HT1080 (cell line): ENCODE measurements at regions not wholly inside any gene's neighbourhood (a gene's known extent, or its start where the extent isn't known, plus 50 kb on each side); places are given as distances from the start of the nearest gene placed in this dataset.

Source experiments
- DNase-seq: peaks from one replicate; pipeline ENCODE4 v3.0.0-alpha.2; 2015; ENCODE audit warnings: low read depth

DNA sequence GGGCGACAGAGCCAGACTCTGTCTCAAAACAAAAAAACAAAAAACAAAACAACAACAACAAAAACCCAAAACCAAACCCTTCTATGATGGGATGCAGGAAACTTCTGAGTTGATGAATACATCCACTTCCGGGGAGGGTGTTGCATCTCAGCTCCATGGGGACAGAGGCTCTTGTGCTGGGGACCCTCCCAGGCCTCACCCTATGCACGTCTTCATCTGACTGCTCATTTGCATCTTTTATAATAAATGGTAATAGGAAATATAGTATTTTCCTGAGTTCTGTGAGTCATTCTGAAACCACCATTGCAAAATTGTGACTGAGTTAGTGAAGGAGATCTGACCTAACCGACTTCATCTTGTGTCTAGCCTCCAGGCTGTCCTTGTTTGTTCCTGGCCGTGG lies 109.5 kb upstream of the SLC28A3 start:
- no peak for DNase-seq

DNA sequence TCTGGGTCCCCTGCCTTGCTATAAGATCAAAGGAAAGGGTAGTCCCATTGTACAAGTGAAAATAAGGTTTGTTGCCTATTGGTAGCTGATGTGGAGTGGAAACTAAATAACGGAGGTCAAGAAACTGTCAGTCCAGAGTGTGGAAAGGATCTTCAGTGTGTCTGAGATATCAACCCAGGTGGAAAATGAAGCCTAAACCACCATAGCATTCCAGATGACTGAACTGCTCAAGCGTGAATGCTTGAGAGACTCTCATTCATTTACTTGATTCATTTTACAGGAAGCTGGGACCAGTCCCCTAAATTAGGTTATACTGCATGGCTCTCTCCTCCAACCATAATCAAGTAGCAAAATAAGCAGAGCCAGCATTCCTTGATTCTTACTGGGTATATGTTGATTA lies 116.0 kb upstream of the SLC28A3 start:
- DNase-seq: no peak

DNA sequence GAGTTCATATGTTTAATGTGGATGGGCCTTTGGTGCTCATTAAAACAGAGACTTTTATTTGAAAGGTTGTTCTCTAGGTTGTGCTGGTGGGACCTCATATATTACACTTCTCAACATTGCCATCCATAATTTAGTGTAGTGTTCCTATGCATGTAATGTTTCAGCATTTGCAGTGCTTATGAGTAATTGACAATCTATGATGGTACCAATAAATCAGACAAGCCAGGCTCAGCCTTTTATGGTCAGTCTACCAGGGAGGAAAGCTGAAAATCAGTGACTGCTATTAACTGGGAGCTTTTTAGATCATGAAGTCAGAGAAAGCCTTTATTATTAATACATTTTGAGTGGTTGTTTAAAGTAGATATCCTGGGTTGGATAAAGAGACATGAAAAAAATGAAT lies 120.1 kb upstream of the SLC28A3 start:
- no peak for DNase-seq

DNA sequence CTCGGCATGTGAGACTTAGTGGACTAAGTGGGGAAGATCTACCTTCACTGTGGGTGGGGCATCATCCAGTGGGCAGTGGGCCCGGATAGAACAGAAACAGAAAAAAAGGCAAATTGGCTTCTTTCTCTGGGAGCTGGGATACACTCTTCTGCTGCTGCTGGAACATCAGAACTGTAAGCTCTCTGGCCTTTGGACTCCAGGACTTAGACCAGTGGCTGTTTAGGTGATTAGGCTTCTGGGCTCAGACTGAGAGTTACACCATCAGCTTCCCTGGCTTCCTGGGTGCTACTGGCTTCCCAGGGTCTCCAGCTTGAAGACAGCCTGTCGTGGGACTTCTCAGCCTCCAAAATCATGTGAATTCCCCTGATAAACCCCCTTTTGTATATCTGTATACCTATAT lies 122.7 kb upstream of the SLC28A3 start:
- DNase-seq: no peak

DNA sequence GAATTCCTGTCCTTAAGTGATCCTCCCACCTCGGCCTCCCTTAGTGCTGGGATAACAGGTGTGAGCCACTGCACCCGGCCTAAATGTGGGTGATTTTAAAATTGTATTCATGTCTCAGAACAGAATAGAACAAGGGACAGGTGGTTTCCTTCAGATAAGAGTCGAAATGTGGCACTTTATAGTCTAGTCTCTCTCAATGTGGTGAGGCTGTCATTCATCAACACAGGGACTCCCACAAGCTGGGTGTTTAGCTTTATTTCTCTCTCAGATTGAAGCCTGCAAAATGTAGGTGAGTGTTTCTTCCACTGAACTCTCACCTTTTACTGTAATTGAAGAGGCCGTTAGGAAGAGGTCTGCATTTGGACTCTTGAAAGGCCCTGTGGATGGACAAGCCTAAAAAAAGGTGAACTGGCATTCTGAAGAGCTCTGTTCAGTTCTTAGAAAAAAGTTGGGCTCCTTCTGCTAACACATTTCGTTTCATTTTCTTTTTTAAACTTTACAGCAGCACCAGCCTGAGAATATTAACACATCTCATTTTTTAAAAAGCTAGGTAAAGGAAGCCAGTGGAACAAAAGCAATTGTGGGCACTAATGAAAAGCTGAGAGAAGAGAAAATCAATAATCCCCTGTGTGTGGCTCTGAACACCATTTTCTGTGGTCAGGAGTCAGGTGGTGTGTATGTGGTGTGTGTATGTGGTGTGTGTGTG lies 126.2 kb upstream of the SLC28A3 start:
- no peak for DNase-seq

DNA sequence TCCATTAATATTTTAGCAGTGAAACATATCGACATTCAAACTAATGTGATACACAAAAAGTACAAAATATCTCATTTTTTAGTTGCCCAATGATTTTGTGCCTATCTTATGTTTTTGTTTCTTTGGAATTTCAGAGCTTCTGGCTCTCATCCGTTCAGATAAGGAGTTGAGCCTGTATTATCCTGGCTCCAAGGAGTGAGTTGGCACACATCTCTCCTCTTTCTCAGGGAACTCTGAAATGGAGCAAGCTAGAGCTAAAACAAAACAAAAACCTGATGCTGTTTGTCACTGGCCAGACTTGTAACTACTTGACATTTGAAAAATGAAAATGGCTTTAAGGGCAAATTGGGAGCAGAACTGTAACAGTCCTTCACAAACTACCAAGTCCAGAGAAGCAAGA lies 131.3 kb upstream of the SLC28A3 start:
- no peak for DNase-seq

DNA sequence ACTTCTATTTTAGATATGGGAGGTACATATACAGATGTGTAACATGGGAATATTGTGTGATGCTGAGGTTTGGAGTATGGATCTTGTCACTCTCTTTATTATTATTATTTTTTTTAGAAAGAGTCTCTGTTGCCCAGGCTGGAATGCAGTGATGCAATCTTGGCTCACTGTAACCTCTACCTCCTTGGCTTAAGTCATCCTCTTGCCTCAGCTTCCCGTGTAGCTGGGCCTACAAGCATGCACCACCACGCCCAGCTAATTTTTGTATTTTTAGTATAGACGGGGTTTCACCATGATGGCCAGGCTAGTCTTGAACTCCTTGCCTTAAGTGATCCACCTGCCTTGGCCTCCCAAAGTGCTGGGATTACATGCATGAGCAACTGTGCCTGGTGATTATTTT lies 138.4 kb upstream of the SLC28A3 start:
- DNase-seq: no peak

DNA sequence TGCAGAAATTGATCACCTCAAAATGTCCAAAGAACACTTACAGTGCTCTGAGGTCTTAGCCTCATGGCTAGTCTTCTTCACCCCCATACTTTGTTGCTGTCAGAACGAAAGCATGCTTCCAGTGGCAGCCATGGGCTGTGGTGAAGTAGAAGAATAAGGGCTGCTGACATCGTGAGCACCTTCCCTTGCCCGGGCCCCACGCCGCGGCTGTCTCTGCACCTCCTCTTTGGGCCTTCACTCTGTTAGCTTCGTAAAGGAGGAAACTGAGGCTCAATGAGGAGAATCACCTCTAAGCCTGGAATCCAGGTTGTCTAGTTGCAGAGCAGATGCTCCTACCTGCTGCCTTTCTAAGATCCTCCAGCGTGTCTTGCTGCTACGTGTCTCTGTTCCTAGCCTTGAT lies 139.5 kb upstream of the SLC28A3 start:
- no peak for DNase-seq

DNA sequence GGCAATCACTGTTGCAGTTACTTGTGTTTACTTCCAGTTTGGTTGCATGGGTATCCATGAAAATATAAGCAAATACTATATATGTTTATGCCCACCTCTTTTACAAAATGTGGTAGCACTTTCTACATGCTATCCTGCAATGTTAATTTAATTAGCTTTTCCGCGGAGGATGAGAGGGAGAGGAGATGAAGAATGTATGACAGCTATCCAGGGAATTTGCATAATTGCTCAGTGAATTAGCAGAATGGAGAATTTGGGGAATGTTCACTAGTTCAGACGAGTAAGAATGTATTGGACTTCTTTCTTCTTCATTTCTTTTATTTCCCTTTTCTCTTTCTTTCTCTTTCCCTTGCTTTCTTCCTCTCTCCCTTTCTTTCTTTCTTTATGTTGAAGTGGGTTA lies 140.7 kb upstream of the SLC28A3 start:
- no peak for DNase-seq

DNA sequence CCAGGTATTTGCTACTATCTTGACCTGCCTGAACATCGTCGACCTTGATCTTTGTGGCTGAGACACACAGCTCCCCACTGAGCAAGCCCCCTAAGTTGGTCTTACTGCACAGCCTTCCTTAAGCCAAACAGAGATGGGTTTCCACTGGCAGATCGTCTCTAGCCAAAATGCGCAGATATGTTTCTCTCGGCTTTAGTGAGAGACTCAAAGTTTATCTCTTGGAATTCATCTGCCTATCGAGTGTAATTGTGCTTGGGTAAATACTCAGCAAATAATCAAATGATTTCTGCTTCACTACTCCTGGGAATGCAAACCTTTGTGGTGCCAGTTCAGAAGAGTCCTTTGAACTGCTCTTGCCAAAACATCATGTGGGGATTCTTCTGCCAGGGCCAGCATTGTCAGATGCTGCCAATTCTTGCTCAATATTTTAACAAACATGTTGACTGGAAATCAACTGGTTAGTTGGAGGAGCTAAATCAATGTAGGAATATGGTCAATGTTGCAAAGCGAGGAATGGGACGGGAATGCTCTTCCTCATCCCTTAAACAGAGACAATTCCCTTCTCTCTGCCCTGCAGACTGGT lies 141.2 kb upstream of the SLC28A3 start:
- DNase-seq: no peak

DNA sequence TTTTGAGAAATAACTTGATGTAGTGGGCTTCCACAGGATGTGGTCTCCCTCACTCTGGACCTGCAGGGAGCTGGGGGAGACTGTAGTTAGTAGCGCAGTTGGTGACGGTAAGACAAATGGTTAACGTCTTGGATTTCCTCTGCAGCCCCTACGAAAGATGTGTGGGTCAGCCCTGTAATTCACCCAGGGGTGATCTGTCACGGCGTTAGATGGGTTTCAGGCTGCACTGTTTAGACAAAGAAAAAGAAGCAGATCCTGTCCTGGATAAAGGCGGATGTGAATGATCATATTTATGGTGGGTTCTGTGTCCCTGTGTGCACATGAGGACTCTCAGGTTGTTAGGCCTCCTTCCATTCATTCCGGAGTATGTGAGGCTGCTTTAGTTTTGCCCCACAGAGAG lies 142.0 kb upstream of the SLC28A3 start:
- DNase-seq: no peak

DNA sequence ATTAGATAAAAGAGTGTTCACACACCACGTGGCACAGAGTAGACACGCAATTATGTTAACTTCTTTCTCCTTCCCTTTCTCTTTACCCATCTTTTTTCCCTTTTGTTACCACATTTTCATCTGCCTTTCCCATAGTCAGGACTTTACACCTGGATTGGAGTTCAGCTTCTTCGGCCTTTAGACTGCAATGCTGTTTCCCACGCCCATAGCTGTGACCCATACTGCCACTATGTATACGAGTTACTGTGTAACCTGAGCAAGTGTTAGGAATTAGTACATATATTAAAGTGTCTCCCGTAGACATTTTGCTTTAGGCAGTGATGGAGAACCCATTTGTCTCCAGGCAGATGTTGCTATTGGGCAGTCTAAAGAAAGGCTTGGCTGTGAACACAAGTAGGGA lies 143.6 kb upstream of the SLC28A3 start:
- no peak for DNase-seq

DNA sequence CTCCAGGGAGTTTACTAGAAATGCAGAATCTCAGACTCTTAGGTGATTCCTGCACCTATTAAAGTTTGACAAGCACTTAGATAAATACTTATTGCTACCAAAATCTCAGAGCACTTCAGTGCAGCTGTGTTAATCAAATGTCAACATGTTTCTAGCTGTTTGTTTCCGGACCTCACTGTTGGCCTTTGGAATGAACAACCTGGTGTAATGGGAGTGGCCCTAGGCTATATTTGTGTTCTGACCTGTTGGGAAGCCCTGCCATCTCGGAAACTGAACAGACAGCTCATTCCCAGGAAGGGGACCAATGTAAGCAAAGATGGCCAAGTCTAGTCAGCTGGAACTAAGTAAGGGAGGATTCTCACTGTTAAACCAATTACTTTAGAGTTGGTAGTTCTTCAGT lies 145.0 kb upstream of the SLC28A3 start:
- DNase-seq: no peak

DNA sequence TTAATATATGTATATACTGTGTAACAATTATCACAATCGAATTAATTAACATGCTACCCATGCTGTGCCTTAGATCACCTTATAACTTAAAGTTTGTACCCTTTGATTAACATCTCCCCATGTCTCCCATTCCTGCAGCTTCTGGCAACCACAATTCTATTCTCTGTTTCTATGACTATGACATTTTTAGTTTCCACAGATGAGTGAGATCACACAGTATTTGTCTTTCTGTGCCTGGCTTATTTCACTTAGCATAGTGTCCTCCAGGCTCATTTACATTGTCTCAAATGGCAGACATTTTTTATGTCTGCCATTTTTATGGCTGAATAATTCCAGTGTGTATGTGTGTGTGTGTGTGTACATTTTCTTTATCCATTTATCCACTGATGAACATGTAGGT lies 146.1 kb upstream of the SLC28A3 start:
- no peak for DNase-seq

DNA sequence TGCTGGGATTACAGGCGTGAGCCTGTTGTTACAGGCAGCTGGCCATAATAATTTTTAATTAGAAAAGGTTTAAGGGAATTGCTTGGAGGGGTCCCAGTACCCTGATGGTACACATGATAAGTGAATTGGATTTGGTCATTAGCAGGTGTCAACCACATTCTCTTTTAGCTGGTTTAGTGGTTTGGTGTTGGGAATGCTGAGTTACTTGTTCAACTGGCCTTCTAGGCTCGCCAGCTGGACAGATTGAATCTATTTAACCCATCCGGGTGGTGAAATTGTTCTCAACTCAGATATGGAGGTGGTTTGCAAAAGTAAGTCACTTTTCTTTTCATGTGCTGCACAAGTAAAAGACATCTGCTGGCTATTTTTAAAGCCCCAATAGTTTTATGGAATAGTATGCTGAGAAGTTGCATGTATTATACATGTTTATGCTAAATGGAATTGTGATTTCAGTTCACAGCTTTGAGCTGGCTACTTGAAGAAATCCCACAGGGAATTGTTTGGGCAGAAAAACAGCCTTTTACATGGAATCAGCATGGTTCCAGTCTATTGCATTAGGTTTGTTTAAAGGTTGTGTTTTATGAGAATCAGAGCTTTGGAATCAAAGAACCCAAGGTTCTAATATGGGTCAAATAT lies 149.8 kb upstream of the SLC28A3 start:
- no peak for DNase-seq

DNA sequence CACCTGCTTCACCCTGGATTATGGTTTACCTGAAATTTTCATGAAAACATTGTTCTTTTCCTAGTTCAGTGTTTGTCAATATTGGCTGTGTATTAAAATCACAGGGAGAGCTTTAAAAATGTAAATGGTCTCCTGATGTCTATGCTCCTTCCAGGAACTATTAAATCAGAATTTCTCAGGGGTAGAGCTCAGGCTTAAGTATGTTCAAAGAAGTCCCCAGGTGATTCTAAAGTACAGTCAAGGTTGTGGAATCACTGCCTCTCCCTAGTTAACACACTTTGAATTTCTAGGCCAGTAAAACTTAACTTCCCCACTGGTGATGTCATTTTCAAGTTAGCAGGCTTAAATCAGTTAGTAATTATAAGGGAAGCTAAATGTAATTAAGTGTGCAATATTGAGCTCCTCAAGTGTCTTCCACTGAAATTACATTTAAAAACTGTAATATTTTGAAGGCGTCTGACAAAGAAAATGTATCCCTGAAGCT lies 150.3 kb upstream of the SLC28A3 start:
- no peak for DNase-seq

DNA sequence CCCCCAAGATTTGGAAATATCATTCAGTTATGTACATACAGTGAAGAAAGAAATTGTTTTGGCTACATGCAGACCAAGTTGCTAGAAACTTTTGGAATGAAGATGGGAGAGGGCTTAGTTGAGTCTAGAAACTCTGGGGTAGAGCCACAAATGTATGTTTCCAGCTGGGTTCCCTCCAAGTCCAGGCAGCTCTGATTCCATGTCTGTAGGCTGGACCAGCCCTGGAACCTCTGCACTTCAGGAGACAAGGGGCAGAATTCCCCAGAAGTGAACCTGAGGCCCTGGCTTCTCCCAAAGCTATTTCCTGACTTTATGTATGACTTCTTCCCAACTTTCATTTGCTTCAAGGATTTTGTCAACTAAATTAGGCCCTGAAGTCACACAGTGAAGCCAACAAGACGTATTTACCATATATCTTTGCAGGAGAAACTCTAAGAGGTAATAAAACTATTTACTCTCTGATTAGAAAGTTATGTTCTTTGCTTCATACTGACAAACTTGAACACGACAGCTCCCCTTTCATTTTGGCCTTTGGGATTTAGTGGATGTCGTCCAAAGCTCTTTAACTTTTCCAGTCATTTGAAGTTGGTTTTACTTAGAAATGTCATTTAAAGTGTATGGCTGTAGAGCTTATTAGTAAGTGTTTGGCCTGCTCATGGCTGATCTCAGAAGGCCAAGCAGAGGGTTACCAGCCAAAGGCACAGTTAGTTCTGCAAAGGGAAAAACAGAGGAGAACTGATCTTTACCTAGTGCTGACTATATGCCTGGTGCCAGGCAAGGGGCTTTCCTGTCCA lies 152.0 kb upstream of the SLC28A3 start:
- DNase-seq: no peak

DNA sequence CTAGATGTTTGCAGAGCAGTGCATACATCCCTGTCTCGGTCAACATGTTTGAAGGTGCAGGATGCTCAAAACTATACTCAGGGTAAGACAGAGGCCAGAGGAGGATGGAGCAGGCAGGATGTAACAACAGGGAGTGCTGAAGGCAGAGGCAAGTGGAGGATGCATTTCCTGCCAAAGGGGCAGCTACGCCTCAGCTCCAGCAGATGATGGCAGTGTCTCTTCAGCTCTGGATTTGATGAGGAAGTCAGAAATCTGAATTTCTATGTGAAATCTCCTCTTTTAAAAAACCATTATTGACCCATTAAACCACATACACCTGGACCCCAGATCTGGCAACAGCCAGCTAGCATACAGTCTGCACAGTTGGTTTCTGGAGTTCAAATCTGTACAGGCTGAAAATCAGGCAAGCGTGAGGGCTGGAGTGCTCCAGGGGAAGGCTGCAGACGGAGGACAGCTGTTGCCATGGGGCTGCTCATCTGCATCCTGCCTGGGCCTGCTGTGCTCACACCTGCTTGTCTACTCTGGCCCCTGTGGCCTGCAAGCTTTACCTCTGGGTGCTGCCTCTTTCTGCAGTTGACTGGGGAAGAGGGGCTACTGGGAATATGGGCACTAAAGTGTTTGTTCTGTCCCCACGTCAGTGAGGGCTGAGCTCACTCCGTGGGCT lies 152.9 kb upstream of the SLC28A3 start:
- DNase-seq: no peak

DNA sequence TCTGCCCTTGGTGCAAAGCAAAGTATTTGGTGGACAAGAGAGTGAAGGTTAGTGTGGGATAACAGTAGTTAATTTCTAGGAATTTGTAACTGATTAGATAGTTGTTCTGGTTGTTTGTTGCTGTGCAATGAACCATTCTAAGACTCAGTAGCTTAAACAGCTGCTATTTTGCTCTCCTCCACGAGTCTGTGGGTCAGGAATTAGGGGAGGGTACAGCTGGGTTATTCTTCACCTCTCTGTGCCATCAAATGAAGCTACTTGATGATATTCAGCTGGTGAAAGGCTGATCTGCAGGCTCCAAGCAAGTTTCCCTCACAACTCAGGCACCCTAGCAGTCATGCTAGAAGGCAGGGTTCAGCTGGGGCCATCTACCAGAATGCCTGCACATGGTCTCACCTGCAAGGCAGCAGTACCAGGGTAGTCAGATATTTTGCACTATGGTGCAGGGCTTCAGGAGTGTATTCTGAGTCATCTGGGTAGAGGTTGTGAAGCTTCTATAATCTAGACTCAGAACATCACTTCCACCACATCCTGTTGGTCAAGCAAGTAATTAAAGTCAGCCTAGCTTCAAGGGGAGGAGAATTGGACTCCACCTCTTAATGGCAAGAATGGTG lies 159.5 kb upstream of the SLC28A3 start:
- no peak for DNase-seq

DNA sequence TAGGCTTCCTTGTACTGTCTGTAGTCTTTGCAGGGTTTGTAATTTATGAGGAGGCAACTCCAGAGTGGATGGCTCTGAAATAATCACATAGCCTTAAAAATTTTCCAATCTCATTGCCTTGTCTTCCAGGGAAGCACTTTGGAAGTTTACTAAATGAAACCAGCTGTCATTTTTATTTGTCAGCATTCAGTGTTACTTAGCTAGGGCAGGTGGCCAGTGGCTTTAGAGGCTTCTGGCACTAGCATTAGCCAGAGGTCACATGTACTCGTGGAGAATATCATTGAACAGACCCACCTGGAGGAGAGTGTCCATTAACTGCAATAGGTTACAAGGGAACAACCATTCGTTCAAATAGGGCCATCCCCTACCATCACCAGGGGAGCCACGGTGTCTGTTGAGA lies 160.3 kb upstream of the SLC28A3 start:
- no peak for DNase-seq

DNA sequence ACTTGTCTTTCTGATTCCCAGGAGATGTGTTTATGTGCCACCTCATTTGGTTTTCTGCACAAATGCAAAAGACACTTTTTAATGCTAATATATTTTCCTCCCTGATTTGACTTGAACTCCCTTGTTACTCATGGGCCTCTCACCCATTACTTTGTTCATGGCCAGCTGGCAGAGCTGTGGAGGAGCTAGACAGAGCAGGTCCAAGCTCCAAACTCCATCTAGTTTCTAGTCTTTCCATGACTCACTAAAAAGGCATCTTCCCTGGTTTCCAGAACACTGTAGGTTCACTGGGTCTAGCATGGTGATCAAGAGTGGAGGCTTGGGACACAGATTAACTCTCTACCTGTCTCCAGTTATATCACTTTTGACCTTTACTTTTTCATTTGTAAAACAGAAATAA lies 161.0 kb upstream of the SLC28A3 start:
- DNase-seq: no peak
